ENCODE measurements at regions not wholly inside any gene's neighbourhood (a gene's known extent, or its start where the extent isn't known, plus 50 kb on each side); places are given as distances from the start of the nearest gene placed in this dataset.

DNA sequence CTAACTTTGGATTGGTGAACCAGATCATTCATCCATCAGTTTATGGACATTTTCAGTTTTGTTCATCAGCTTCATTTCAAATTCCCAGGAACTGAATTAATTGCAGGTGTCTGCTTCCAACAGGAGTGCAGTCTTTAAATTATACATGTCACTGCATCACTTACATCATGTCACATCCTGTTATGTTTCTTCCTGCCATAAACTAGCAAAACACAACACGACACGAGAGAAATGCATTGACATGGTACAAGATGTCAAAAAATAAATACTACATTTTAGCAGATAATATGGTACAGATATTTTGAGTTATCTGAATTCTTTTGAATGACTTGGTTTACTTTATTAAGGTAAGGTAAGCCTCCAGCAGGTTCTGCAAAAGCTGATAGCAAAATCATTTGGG is 415.5 kb downstream of the NR2F1-AS1 start:
- H3K36me3 Mint-ChIP-seq, result no peaks in the 10 kb centered on the region
- no peaks in the 10 kb centered on the region for H3K9me3 ChIP-seq (ENCODE audit: control insufficient read depth, insufficient read depth, low read length)
- H3K4me3 Mint-ChIP-seq, result no peak overlapping the region
- H3K4me3 ChIP-seq (ENCODE audit: low read length), result no peak overlapping the region
- WGBS (ENCODE audit: insufficient coverage), result no CpG with 5 or more reads among the region's 2 CpGs
- H3K27ac ChIP-seq (ENCODE audit: low read length), result no peak overlapping the region
- H3K36me3 ChIP-seq (ENCODE audit: control insufficient read depth, insufficient read depth, low read length), result no peaks in the 10 kb centered on the region
- no peaks in the 10 kb centered on the region for H3K4me1 ChIP-seq (ENCODE audit: control insufficient read depth, insufficient read depth, low read length)
- no peaks in the 10 kb centered on the region for H3K4me1 Mint-ChIP-seq
- H3K27me3 ChIP-seq (ENCODE audit: control insufficient read depth, insufficient read depth, low read length), result no peaks in the 10 kb centered on the region
- ATAC-seq (no peak), DNase-seq (no peak)
- peaks cover 6 to 10% of the 10 kb centered on the region in 2 donors for H3K9me3 Mint-ChIP-seq
- no peak overlapping the region for H3K27ac Mint-ChIP-seq
- intact Hi-C loops (cut with micrococcal nuclease), result no loop called here
- TF ChIP-seq, protein P1, sequence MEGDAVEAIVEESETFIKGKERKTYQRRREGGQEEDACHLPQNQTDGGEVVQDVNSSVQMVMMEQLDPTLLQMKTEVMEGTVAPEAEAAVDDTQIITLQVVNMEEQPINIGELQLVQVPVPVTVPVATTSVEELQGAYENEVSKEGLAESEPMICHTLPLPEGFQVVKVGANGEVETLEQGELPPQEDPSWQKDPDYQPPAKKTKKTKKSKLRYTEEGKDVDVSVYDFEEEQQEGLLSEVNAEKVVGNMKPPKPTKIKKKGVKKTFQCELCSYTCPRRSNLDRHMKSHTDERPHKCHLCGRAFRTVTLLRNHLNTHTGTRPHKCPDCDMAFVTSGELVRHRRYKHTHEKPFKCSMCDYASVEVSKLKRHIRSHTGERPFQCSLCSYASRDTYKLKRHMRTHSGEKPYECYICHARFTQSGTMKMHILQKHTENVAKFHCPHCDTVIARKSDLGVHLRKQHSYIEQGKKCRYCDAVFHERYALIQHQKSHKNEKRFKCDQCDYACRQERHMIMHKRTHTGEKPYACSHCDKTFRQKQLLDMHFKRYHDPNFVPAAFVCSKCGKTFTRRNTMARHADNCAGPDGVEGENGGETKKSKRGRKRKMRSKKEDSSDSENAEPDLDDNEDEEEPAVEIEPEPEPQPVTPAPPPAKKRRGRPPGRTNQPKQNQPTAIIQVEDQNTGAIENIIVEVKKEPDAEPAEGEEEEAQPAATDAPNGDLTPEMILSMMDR (IDR thresholded peaks at IDR 0.05), result no peak
- no peaks in the 10 kb centered on the region for H3K27me3 Mint-ChIP-seq (ENCODE audit: low read depth in 2 of 2)

GRCh38 chr5:93164690-93165089 is 416.3 kb downstream of the NR2F1-AS1 start:
- Mint-ChIP-seq H3K27me3 (ENCODE audit: low read depth in 2 of 2) (no peaks in the 10 kb centered on the region), H3K4me3 (no peak overlapping the region), H3K27ac (no peak overlapping the region), H3K4me1 (no peaks in the 10 kb centered on the region), H3K36me3 (no peaks in the 10 kb centered on the region), H3K9me3 (peaks cover 3 to 10% of the 10 kb centered on the region in 2 donors)
- TF ChIP-seq, protein P1 (IDR thresholded peaks at IDR 0.05), result no peak
- no peaks in the 10 kb centered on the region for H3K36me3 ChIP-seq (ENCODE audit: control insufficient read depth, insufficient read depth, low read length)
- WGBS (ENCODE audit: insufficient coverage), result no CpG with 5 or more reads among the region's 2 CpGs
- no peak for DNase-seq
- H3K27ac ChIP-seq (ENCODE audit: low read length), result no peak overlapping the region
- H3K9me3 ChIP-seq (ENCODE audit: control insufficient read depth, insufficient read depth, low read length), result no peaks in the 10 kb centered on the region
- no peak overlapping the region for H3K4me3 ChIP-seq (ENCODE audit: low read length)
- no peaks in the 10 kb centered on the region for H3K4me1 ChIP-seq (ENCODE audit: control insufficient read depth, insufficient read depth, low read length)
- H3K27me3 ChIP-seq (ENCODE audit: control insufficient read depth, insufficient read depth, low read length), result no peaks in the 10 kb centered on the region
- ATAC-seq, result no peak
- intact Hi-C loops (cut with micrococcal nuclease), result no loop called here

DNA sequence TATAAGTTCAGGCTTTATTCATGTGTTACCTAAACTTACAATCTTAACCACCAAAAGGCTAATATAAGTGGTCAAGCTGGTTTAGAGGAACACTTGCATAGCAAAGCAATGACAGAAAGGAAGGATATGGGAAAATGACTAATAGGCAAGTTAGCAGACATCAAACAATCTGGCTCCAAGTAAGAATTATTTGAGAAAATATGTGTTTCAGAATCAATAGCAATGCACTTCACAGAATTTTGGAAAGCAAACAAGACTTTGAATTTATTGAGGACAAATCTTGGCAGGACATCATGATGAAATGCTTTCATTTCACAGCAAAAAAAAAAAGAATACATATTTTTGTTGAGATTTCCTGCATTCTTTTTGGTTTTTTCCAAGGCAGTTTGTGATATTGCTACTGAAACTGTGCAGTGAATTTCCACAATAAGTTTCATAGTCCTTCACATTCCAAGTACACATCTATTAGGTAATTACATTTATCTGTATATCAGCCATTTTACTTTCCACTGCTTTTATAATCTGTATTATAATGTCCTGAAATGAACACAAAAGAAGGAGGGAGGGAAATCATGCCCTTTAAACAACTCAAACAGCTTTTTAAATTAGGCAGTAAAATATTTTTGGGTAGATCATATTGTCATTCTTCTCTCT is 417.9 kb downstream of the NR2F1-AS1 start:
- no peak overlapping the region for H3K27ac Mint-ChIP-seq
- no peaks in the 10 kb centered on the region for H3K27me3 Mint-ChIP-seq (ENCODE audit: low read depth in 2 of 2)
- no peak overlapping the region for H3K4me3 Mint-ChIP-seq
- no peak for ATAC-seq
- H3K9me3 Mint-ChIP-seq, result peaks cover 3% of the 10 kb centered on the region in 2 donors
- H3K36me3 Mint-ChIP-seq, result no peaks in the 10 kb centered on the region
- Histone ChIP-seq H3K9me3 (ENCODE audit: control insufficient read depth, insufficient read depth, low read length) (no peaks in the 10 kb centered on the region), H3K4me1 (ENCODE audit: control insufficient read depth, insufficient read depth, low read length) (no peaks in the 10 kb centered on the region), H3K36me3 (ENCODE audit: control insufficient read depth, insufficient read depth, low read length) (no peaks in the 10 kb centered on the region), H3K27ac (ENCODE audit: low read length) (no peak overlapping the region), H3K4me3 (ENCODE audit: low read length) (no peak overlapping the region), H3K27me3 (ENCODE audit: control insufficient read depth, insufficient read depth, low read length) (no peaks in the 10 kb centered on the region)
- intact Hi-C loops (cut with micrococcal nuclease), result no loop called here
- TF ChIP-seq, protein P1 (IDR thresholded peaks at IDR 0.05), result no peak
- DNase-seq, result no peak
- no peaks in the 10 kb centered on the region for H3K4me1 Mint-ChIP-seq
